ENCODE measurements at regions not wholly inside any gene's neighbourhood (a gene's known extent, or its start where the extent isn't known, plus 50 kb on each side); places are given as distances from the start of the nearest gene placed in this dataset.
A peak's percentile ranks its signal among the peaks of the same experiment; 100 is the strongest.

GRCh38 chr5:26761446-26761845, 276.9 kb downstream of the CDH9 start:
- H3K9me3 ChIP-seq (ENCODE audit: control insufficient read depth, low read depth, low read length): no peaks in the 10 kb centered on the region
- no peak overlapping the region for H3K18ac ChIP-seq (ENCODE audit: insufficient read length, low read depth, low read length)
- no peaks in the 10 kb centered on the region for H3K79me1 ChIP-seq (ENCODE audit: insufficient read depth, low read depth, low read length, poor library complexity, severe bottlenecking)
- no peak overlapping the region for H4K5ac ChIP-seq (ENCODE audit: insufficient read length, low read depth, low read length)
- H3K4me1 ChIP-seq (ENCODE audit: insufficient read depth, low read length): no peaks in the 10 kb centered on the region
- no peak overlapping the region for H3K56ac ChIP-seq (ENCODE audit: insufficient read length, low read depth, low read length)
- H3K4me2 ChIP-seq (ENCODE audit: insufficient read depth, insufficient read length, low read length): no peak overlapping the region
- no peak overlapping the region for H3K23ac ChIP-seq (ENCODE audit: insufficient read length, low read depth, low read length)
- no peak overlapping the region for H2BK120ac ChIP-seq (ENCODE audit: low read depth, low read length, poor library complexity, severe bottlenecking)
- H4K8ac ChIP-seq (replicated peaks; ENCODE audit: insufficient read length, low read depth, low read length): no peak overlapping the region
- no peaks in the 10 kb centered on the region for H3K79me2 ChIP-seq (ENCODE audit: insufficient read depth, low read length)
- no peaks in the 10 kb centered on the region for H3K27me3 Mint-ChIP-seq (ENCODE audit: low read depth)
- TF ChIP-seq CTCF (conservative IDR thresholded peaks at IDR 0.05): no peak
- no peaks in the 10 kb centered on the region for H3K4me1 Mint-ChIP-seq
- H3K9ac ChIP-seq (ENCODE audit: extremely low read depth, insufficient read length, low read length): no peak overlapping the region
- H3K27me3 ChIP-seq (ENCODE audit: insufficient read depth, low read length): no peaks in the 10 kb centered on the region
- H3K36me3 Mint-ChIP-seq (ENCODE audit: insufficient read depth in 1 of 3, low read depth in 3 of 3): no peaks in the 10 kb centered on the region
- H3T11ph ChIP-seq (ENCODE audit: low read length): no peak overlapping the region
- no peak overlapping the region for H2BK20ac ChIP-seq (ENCODE audit: low read depth, low read length, poor library complexity, severe bottlenecking)
- no peak overlapping the region for H4K91ac ChIP-seq (ENCODE audit: insufficient read length, low read depth, low read length)
- no peaks in the 10 kb centered on the region for H3K9me3 Mint-ChIP-seq
- no peak overlapping the region for H2BK12ac ChIP-seq (ENCODE audit: insufficient read length, low read depth, low read length)
- no peak overlapping the region for H2AK5ac ChIP-seq (ENCODE audit: insufficient read length, low read length)
- H3K27ac ChIP-seq (ENCODE audit: insufficient read length, low read depth, low read length): no peak overlapping the region
- H2BK15ac ChIP-seq (ENCODE audit: low read depth, low read length): no peak overlapping the region
- no peak overlapping the region for H3K27ac Mint-ChIP-seq
- WGBS (ENCODE audit: extremely low coverage, insufficient read length, low lambda C conversion rate): no CpG with 5 or more reads among the region's 4 CpGs
- no peak overlapping the region for H3K14ac ChIP-seq (ENCODE audit: insufficient read depth, low read length)
- H4K20me1 ChIP-seq (ENCODE audit: control insufficient read depth, insufficient read depth, insufficient read length): no peaks in the 10 kb centered on the region
- peak overlapping the region; percentile 16 for H2AFZ ChIP-seq (ENCODE audit: low read length)
- DNase-seq: no peak
- H2BK5ac ChIP-seq (ENCODE audit: insufficient read length, low read length): no peak overlapping the region
- H3K4ac ChIP-seq (ENCODE audit: low read depth, low read length): no peak overlapping the region
- H3K23me2 ChIP-seq (ENCODE audit: insufficient read length, low read depth, low read length, poor library complexity, severe bottlenecking): no peaks in the 10 kb centered on the region
- no peak overlapping the region for H3K4me3 Mint-ChIP-seq
